GM21423 (cell line): ENCODE measurements at regions not wholly inside any gene's neighbourhood (a gene's known extent, or its start where the extent isn't known, plus 50 kb on each side); places are given as distances from the start of the nearest gene placed in this dataset.

Experiments
- ATAC-seq: cut with Tn5 transposase; IDR thresholded peaks from one replicate; pipeline ENCODE4 v1.9.1; 2021; ENCODE audit warnings: mild to moderate bottlenecking, moderate library complexity; ENCODE audit not compliant: unreplicated experiment

DNA sequence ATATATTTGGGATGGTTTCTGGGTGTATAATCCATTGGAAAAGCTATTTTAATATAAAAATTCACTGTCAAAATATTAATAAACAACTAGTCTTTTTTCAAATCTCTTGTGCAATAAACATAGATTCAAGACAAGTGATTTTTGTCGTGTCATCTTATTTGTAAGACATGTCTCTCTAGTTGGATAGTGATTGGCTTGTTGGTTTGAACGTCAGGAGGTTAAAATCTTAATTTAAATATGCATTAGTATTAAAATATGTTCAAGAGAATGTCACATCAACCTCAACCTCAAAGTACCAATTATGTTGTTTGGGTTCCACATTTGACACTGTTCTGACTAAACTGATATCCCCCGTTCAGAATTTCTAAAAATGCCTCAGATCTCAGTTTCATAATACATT, 287.6 kb downstream of the CASP12 start:
- no peak for ATAC-seq

DNA sequence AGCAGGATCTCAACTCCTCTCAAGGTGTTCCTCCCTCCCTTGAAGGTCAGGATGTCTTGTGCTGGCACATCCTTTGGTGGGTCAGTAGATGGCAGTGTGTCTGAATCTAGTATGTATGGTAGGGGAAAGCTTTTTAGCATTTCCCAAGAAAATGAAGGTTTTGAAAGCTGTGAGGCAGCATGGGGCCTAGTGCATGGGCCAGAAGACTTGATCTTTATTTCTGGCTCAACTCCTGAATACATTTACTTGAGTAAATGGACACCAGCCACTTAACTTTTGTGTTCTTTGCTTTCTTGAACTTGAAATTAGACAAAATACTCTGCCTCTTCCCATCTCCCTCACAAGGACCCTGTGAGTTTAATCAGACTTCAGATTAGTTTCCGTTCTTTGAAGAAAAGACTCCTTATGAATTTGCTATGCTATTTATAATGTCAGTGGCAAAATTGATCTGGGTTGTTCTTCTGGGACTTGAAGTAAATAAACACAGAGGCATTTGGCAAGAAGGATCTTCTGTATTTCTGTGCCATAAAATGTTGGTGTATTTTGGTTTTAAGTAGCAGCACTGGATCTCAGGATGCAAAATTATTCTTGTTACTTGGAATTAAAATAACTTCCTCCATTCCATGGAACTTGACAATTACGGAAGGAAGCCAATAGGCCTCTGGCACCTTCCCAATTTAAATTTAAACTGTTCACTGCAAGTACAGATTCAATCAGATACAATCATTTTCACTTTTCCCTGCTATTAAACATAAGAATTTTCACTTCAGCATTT, 288.8 kb downstream of the CASP12 start:
- ATAC-seq = peak; percentile 84

DNA sequence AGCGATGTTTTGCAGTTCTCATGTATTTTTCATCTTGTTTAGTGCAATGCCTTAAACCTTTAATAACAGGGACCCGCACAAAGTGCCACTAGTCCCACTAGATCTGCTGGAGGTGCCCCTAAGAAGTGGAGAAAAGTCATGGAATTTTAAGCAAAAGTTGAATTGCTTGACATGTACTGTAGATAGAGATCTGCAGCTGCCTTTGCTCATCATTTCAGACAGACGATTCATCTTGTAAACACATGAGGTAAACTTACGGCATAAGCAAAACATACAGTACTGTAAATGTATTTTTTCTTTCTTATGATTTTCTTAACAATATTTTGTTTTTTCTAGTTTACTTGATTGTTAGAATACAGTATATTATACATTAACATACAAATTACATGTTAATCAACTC, 295.6 kb downstream of the CASP12 start:
- ATAC-seq = no peak

DNA sequence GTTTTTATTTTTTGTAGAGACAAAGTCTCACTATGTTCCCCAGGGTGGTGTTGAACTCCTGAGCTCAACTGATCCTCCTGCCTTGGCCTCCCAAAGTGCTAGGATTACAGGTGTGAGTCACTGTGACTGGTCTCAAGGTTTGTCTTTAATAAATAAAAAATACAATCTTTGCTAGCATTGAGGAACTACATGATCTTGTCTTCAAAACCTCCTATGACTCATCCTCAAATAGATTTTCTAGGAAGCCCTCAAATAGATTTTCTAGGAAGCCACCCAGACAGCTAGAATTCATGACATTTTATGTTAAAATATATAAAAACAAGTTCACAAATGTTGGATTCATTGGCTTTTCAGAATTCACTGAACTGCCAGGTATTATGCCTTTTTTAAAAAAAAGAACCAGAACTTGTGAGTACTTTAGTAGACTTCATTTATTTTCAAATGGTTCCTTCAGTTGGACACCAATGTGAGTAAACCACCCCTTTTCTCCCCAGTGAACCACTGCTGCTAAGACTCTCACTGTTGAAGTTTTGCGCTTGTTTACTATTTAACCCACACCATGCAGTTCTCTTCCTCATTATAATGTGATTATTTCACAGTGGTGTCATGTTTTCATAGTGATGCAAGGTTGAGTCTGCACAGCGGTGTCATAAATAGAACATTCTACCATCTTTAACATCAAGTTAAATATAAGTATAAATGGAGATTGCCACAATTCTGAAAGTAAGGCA, 303.9 kb downstream of the CASP12 start:
- ATAC-seq = no peak

DNA sequence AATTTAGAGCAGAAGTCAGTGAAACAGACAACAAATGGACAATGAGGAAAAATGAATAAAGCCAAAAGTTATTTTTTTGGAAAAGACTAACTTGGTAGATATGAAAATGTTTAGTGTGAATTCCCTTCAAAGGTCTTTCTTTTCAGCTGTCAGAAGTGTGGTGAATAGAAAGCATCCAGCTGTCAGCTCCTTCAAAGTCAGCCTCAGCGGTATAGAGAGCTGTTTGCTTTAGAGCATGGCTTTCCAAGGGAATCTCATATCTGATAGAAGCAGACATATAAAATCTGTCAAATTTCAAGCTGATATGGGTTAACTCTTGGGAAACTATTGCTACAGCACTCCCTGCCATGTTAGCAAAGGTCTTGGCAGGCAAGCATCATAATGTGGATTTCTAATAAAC, 309.3 kb downstream of the CASP12 start:
- ATAC-seq = no peak

DNA sequence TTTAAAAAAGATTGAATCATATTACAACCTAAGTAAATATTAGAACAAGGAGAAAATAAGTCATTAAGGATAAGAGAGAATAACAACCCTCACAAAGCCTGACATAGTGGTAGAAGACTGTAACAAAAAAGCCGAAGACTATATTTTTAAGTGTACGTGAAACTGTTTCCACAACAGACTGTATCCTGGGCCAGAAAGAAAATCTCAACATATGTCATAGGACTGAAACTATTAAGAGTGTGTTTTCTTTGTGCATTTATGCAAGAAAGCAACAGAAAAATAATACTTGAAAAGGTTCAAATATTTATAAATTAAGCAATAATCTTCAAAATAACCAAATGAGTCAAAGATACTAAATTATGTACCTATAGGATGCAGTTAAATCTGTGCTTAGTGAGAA, 309.8 kb downstream of the CASP12 start:
- ATAC-seq = no peak

DNA sequence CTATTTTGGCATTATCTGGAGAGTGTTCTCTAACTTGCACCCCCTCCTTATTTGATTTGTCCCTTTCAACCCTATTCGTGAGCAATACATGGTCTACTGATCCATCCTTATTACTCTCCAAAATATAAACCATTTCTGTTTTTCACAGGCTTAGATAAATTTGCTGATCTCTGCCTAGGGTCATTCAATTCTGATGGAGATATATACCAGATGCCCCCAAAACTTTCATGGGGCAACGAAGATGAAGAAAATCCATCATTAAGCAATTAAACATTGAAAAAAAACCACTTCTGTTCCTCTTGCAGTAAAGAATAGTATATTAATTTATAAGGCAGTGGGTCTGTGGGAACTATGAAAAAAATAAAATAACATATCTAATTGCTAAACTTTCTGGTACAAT, 313.4 kb downstream of the CASP12 start:
- ATAC-seq = no peak

DNA sequence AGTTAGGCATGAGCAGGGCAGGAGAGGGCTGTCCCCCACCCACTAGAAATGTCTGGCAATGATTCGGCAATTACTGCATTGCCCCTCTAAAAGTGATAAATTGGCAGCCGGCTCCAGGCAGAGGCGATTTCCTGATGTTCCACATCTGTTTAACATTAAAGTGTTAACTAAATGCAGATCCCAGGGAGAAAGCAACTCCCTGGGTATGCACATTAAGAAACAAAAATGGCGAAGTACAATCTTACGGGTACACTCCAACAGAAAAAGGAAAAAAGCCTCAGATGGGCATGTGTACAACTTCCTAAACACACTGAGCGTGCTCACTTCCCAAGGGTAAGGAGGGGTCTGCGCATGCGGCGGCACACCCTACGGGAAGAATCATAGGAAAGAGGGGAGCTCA, 314.4 kb downstream of the CASP12 start:
- no peak for ATAC-seq

DNA sequence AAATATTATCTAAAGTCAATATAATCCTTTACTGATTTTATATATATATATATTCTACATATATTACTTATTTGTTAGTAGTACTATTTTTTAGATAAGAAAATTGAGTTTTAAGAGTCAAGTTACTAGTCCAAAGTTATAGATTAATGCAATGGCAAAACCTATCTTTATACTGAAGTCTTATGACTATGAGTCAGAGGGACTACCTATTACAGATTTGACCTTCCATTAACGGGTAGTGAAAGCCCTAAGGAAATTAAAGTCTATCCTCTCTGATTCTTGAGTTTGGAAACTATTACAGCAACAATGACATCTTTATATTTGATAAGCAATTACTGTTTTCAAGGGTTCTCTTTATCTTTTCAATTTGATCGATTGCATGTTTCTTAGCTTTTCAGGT, 315.8 kb downstream of the CASP12 start:
- ATAC-seq = no peak

DNA sequence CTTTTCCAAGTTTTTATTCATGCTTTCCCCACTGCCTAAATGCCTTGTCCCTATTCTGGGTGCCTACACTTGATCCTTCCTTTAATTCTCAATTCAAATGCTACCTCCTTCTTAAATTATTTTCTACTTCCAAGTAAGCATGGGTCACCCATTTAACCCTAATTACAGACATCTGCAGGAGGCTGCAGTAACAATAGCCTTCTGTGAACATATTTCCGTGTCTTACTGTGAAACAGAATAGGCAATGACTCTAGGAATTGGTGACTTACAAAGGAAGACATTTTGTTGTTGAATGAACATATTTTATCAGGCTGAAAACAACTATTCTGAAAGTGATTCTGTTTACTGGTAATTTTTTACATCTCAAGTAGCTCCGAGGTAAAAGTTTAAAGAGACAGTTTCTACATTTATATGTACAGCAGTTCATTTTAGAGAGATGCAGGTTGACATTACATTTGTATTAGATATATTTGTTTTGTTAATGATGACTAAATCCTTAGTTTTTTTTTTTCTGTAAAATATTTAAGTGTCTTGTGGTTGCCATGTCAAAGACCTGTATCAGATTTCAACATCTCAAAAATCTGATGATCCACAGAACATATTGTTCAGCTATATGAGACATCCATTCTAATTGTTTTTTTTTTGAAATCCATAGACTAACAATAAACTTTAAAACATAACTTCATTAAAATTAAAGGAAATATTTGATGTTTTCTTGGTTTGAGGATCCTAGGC, 316.8 kb downstream of the CASP12 start:
- ATAC-seq = no peak

DNA sequence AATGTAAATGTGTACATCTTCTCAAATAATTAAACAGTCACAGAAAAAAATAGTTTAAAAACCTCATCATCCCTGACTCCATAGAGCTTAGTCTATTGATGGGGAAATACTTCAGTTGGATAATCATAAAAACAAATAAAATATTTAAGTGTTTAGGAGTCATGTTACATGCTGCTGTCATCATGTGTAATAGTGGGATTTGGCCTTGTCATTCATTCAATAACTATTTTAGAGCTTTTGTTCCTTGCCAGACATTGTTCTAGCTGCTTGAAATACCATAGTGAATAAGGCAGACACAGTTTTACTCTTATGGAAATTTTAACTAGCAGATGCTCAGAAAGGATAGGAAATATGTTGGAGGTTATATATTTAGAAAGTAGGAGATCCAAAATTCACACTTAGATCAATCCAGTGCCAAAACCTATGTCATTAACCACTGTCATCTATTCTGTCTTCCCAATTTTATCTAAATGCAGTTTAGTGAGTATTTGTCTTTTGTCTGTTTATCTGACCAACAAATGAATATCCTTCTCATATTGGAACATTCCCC, 324.7 kb downstream of the CASP12 start:
- ATAC-seq = no peak

DNA sequence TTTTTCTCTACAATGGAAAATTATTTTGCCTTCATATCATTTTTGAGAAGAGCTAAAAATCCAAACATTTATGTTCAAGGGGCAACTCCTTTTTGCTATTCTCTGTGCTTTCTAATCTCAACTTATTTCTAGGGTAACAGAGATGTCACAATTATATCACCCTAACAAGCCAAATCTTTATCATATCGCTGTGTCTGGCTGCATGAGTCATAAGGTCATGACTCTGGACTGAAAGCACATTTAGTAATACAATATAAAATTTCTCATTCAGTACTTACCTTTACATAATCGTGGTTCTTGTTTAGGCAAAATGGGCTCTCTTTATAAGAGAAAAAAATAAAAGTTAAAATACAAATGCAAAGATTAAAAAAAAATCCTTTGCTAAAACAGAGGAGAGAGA, 326.0 kb downstream of the CASP12 start:
- ATAC-seq = no peak

DNA sequence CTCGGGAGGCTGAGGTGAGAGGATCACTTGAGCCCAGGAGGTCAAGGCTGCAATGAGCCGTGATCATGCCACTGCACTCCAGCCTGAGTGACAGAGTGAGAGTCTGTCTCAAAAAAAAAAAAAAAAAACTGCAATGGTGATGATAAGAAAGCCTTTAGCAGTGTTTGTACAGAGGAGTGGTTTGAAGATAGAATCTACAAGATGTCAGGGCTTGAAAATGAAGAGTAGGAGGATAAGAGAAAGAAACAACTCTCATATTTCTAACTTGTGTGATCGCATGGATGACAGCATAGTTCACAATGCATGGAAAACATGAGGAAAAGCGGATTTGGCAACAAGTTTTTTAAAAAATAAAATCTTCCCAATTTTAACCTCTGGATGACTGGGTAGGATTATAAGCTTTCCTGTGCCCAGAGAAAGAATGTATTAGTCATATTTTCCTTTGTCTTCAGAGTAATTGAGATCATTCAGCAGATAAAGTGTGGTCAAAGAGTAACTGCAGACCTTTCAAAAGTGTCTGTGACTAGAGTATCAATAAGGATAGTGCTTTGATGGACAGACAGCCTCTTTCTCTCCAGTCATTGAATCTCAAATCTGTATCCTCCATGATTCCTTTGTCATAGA, 328.1 kb downstream of the CASP12 start:
- no peak for ATAC-seq

DNA sequence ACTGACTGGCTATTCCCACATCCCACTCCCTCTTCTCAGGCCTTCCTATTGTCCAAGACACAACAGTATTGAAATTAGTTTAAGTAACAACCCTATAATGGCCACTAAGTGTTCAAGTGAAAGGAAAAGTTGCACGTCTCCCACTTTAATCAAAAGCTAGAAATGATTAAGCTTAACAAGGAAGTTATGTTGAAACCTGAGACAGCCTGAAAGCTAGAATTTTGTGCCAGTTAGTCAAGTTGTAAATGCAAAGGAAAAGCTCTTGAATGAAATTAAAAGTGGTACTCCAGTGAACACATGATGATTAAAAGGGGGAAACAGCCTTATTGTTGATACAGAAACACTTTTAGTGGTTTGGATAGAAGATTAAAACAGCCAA, 332.7 kb downstream of the CASP12 start:
- no peak for ATAC-seq

DNA sequence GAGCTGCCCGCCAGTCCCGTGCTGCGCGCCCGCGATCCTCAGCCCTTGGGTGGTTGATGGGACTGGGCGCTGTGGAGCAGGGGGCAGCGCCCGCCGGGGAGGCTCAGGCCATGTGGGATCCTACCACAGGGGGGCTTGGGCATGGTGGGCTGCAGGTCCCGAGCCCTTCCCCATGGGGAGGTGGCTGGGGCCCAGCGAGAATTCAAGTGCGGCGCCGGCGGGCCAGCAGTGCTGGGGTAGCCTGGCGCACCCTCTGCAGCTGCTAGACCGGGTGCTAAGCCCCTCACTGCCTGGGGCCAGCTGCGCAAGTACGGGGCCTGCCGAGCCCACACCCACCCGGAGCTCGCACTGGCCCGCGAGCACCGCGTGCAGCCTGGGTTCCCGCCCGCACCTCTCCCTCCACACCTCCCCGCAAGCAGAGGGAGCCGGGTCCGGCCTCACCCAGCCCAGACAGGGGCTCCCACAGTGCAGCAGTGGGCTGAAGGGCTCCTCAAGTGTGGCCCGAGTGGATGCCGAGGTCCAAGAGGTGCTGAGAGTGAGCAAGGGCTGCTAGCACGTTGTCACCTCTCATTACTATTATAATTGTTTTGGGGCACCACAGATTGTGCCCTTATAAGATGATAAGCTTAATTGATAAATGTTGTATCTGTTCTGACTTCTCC, 333.2 kb downstream of the CASP12 start:
- ATAC-seq = no peak

DNA sequence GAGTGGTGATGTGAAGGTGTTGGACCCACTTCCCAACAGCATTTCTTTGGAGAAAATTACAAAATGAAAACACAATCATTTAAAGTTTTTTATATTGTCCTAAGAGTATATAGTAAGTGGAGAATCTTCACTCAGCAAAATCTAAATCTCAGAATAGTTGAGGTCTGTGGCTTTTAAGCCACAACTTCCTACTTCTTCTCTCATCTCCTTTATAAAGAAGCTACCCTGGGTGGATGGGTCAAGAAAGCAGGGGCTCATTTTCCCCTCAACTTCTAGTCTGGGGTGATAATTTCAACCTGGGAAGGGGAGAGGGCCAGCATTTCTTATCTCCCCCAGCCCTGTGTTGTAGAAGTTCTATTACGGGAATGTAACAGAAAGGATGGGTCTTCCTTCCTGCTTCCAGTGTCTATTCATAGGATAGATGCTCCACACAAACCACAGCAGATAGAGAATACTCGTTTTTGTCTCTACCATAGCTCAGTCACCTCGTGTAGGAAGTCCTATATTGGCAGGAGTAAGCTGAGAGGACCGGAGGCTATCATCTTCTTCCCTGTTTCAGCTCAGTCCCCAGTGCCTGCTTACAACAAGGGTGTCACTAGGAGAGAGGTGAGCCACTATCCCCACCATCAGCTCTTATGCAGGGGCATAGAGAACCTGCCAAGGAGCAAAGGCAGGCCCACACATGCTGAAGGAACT, 341.5 kb downstream of the CASP12 start:
- no peak for ATAC-seq

DNA sequence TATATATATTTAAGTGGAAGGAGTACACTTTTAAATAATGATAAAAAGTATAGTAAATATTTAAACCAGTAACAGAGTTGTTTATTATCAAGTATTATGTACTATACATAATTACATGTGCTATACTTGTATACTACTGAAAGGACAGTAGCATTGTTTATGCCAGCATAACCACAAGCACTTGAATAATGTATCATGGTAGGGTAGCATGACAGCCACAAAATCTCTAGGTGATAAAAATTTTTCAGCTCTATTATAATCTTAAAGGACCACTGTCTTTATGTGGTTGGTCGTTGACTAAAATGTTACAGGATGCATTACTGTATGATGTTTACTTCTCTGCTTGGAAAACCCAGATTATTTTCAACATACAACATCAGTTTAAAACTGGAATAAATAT, 349.2 kb downstream of the CASP12 start:
- ATAC-seq = no peak

DNA sequence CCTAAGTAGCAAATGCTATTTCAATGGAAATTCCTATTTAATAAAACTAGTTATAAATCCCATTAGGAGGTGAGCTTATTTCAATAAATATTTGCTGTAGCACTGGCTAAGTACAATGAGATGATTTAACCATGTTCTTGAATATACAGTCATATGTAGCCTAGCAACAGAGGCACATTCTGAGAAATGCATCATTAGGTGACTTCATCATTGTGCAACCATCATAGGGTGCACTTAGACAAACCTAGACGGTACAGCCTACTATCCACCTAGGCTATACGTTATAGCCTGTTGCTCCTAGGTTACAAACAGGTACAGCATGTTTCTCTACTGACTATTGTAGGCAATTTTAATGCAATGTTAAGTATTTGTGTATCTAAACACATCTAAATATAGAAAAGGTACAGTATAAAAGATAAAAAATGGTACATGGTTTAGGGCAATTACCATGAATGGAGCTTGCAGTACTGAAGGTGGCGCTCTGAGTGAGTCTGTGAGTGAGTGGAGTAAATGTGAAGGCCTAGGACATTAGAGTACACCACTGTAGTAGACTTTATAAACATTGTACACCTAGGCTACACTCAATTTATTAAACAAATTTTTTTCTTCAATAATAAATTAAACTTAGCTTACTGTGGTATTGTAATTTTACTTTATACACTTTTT, 350.1 kb downstream of the CASP12 start:
- ATAC-seq = no peak

DNA sequence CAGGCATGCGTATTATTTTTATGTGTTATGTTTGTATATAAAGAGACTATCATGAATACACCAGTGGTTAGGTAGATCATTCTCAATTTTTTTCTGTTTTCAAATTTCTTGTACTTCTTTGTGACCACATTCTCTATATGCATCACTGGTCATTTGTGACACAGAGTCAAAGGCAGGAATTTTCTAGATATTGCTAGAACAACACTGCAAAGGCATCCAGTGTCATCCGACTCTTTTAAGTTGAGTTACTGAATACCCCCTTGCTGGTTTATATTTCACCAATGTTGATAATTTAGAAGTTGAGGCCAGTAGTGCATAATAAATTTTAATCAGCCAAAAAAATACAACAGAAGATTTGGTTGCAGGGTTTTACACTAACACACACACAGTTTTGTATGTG, 351.8 kb downstream of the CASP12 start:
- no peak for ATAC-seq

DNA sequence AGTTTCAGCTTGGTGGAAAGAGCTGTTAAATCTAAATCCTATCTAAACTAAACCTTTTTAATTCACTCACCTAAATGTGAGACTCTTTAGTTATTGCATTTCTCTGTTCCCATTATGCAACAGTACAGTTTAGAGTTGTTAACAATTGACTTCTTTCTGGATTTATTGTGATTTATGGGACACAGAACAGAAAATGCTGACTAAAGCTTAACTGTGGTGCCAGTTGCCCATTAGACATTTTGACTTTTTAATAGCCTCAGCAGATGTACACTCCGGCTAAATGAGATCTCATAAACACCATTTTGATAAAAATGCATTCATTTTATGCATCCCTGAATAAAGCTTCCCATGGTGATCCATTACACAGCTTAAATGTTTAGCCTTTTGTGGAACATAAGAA, 356.6 kb downstream of the CASP12 start:
- no peak for ATAC-seq
